Suprapubic skin (tissue), 4 donors: ENCODE measurements at regions not wholly inside any gene's neighbourhood (a gene's known extent, or its start where the extent isn't known, plus 50 kb on each side); places are given as distances from the start of the nearest gene placed in this dataset.

ENCODE experiments used
- CTCF ChIP-seq, 2 donors: fragments of 200-600 bp in 1 of 2; fragments of 450-650 bp in 1 of 2; sonication (generic) in 1 of 2; IDR thresholded peaks; one replicate each; pipeline ENCODE4 v1.5.1; 2016 to 2019; ENCODE audit warnings: antibody characterized with exemption in 2 of 2, mild to moderate bottlenecking in 1 of 2, moderate library complexity in 1 of 2
- EP300 ChIP-seq: sonication (generic); formaldehyde crosslinking; IDR thresholded peaks from one replicate; pipeline ENCODE4 v1.6.1; 2017; ENCODE audit warnings: antibody characterized with exemption
- POLR2A ChIP-seq, 2 donors: fragments of 450-650 bp; IDR thresholded peaks; one replicate each; pipeline ENCODE4 v1.6.1; 2017; ENCODE audit warnings: antibody characterized with exemption in 2 of 2, mild to moderate bottlenecking in 2 of 2, moderate library complexity in 2 of 2
- POLR2AphosphoS5 ChIP-seq, 3 donors: sonication (generic); formaldehyde crosslinking; IDR thresholded peaks; one replicate each; pipeline ENCODE4 v1.6.1; 2017; ENCODE audit warnings: antibody characterized with exemption in 3 of 3

GRCh38 chr11:70756341-70756740 lies 358.0 kb downstream of the CTTN start:
- TF ChIP-seq CTCF (IDR thresholded peaks at IDR 0.05) (no peak), POLR2A (IDR thresholded peaks at IDR 0.05) (no peak), EP300 (no peak), POLR2AphosphoS5 (IDR thresholded peaks at IDR 0.05) (no peak)
